GM19193 (cell line): ENCODE measurements at regions not wholly inside any gene's neighbourhood (a gene's known extent, or its start where the extent isn't known, plus 50 kb on each side); places are given as distances from the start of the nearest gene placed in this dataset.

Experiments
- POLR2A ChIP-seq: IDR thresholded peaks from 4 replicates; pipeline ENCODE4 v1.6.1; 2011; ENCODE audit not compliant: insufficient read depth, insufficient read length; ENCODE audit errors: extremely low read depth

DNA sequence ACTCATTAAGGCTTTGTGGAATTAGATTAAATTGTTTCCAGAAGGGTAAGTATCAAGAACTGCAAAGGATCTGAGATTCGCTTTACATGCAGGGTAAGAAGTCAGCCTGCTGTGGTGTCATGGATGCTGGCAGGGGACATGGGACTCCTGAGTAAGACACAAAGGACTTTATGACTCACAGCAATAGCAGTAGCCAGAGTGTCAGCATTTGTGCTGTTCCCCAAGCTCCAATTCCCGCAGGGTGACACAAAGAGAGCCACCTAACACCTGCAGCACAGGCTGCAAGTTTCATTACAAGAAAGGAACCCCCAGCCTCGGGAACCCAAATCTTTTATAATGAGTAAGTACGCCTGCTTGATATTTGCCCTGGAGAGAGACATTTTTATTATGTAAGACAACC is 298.1 kb upstream of the POU3F1 start:
- TF ChIP-seq POLR2A = no peak

DNA sequence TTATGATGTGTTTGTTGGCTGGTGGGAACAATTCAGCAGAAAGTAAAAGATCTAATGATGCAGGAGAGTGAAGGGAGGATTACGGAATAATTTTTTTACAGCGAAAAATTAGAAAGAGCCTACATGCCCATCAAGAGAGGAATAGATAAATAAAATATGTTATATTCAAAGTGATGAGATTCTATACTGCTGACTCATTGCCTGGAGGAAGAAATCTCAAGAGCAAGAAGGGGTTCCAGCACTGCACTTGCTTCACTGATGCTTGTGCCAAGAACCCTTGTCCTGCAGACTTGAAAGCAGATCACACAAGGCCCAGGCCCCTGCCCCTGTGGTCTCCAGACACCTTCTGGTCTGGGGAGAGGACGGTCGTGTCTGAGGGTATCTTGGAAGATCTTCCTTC is 295.1 kb upstream of the POU3F1 start:
- TF ChIP-seq POLR2A = no peak

DNA sequence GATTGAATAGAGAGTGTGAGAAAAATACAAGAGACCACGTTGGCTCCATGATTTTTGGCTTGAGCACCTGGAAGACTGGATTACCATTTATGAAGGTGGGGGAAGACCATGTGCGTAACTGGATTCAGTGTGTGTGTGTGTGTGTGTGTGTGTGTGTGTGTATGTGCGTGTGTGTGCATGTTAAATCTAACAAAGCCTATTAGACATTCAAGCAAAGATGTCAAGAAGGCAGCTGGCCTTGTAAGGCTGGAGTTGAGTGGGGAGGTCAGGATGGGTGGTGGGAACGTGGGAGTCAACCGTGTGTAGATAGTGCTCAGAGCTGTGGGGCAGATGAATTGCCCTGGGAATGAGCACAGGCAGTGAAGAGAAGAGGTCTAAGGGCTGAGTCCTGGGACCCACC is 293.8 kb upstream of the POU3F1 start:
- TF ChIP-seq POLR2A = no peak

DNA sequence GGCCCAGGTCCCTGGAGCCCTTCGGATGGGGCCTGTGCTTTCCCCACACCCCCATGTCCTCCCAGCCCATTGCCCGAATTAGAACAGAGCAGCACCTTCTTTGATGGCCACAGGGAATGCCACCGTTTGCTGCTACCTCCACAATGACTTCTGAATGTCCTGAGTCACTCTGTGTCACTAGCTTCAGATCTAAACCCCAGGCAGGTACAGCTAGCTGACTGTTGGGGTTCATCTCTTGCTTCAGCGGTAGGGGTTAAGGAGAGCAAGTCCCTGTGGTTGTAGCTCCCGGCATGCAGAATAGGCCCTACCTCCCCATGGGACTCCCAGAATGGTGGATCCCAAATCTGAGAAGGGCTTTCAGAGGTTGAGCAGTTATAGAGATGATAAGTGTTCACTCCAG is 291.1 kb upstream of the POU3F1 start:
- no peak for TF ChIP-seq POLR2A

DNA sequence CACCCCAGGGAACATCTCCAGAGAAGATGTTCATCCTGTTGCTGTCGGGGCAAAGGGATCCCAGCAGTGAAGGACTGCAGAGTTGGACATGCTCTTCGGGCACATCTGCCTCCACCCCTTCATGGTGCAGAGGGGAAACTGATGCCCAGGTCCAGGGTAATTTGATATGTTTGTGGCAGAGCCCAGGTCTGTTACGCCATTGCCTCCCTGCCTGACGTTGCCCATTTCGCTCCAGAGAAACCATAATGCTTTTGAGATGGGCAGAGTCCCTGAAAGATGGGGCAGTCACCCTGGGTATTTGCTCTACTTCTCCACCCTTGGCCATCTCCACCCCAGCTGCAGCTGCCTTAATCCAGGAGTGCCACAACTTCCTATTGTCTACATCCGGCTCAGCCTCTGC is 290.4 kb upstream of the POU3F1 start:
- no peak for TF ChIP-seq POLR2A

DNA sequence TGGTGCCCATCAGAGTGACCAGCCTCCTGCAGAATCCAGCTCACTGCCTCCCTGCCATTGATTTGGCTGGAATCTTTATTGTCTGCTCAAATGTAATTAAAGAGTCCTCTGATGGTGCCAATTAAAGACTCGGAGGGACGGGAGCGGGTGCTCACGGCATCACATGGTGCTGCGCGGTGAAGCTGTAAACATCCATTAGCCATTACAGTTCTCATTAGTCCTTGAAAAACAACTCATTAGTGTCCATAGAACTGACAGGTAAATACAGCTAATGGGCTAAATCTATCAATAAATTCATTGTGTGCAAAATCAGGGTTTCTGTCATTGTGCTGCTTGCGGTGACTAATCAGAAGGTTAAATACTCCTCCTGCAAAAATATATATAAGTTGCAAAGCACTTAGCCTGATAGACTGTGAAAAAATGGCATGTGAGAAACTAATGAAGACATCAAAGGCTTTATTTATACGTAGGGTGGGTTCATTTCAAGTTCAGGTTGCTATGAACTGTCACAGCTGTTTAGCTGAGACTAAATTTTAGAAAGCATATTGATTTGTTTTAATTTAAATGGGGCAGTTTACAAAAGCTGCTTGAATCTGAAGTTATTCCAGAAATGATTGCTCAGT is 289.8 kb upstream of the POU3F1 start:
- no peak for TF ChIP-seq POLR2A

DNA sequence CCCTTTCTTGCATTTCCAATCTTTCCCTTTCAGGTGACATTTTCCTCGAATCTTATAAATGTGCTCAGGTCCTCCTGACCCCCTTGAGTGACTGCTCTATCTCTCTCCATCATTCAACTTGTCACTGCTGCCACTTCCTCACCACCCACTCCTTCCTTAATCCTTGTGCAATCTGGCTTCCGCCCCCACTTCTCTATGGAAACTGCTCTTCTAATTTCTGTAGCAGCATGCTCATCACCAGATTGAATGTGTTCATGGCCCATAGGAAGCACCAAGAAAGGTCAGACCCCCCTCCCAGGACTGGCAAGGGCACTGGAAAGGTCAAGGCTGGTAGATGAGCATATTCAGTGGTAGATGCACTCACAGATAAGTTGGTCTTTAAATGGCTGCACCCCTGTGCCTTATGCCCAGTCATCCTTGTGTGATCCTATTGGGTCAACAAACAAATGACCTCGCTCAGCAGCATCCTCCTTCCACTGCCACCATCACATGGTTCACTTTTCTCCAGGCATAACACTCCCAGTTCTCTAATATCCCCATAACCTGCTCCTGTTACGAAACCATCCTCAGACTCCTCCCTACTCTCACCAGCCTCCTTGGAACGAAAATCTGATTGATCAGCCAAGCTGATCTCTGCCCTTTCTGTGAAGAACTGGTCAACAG is 288.5 kb upstream of the POU3F1 start:
- TF ChIP-seq POLR2A = no peak

DNA sequence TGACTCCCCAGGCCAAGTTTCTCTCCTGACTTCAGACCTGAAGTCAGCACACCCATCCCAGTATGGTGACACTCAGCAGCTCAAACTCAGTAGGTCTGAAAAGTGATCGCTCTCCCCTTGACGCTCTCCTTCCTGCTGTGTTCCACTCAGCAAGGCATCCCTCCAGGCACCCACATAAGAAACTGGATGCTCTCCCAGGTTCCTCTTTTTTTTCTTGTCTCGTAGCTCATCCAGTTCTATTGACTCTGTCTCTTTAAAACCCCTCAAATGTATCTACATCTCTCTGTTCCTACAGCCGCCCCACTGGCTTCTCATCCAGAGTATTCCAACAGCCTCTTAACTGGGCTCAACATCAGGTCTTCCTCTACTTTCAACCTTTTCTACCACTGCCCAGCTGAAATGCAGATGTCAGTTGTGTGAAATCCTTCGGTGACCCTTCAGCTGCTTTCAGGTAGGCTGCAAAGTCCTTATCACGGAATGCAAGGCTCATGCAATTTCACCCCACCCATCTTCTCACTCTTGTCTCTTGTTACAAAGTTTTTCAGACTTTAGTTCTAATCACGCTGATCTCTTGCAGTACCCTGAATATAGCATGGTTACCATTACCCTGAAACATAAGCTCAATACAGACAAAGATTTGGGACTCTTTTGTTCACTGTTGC is 286.2 kb upstream of the POU3F1 start:
- TF ChIP-seq POLR2A = no peak

DNA sequence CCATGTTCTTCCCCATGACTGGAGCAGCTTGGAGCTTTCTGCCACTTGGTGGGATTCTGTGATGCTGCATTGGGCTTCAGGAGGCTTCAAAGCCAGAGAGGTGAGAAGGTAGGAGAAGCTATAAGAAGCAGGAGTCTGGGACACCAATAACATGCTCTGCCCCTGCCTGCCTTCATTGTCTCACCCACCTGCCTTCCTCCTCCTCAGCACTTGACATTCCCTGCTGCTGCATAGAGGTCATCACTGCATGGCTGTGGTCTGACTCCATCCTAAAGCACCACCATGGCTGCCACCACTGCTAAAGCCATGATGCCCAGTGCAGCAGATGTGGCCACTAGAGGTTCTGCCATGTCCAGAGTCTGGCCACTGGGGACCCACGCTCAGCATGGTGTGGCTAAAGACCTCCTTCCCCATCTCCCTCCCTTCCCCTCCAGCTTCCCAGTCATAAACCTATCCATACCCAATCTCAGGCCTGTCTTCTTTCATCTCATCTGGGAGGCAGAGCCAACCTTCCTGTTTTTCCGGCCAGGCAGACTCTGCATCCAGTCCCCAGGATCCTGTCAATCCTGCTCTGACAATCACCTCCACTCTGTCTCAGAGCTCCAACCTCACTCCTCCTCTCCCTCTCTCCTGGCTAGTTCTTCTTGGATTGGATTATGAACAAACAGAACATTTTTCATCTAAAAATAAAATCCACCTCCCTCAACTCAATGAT is 285.1 kb upstream of the POU3F1 start:
- no peak for TF ChIP-seq POLR2A

DNA sequence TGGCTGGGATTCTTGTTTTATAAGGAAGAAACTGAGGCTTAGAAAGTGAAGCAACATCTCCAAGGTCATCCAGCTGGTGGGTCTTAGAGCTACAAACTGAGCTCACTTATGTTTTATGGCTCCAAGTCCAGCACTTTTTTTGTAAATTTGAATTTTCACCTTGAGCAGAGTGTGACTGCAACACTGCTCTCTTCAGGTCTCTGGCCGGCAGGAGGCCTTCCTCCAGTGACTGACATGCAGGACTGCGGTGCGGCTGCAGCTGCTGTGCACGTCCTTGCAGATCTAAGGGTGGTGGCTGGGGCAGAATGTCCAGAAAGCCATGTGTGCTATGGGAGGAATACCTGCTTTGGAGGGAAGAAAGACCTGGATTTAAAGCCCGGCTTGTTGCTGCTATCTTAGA is 284.2 kb upstream of the POU3F1 start:
- TF ChIP-seq POLR2A = no peak

DNA sequence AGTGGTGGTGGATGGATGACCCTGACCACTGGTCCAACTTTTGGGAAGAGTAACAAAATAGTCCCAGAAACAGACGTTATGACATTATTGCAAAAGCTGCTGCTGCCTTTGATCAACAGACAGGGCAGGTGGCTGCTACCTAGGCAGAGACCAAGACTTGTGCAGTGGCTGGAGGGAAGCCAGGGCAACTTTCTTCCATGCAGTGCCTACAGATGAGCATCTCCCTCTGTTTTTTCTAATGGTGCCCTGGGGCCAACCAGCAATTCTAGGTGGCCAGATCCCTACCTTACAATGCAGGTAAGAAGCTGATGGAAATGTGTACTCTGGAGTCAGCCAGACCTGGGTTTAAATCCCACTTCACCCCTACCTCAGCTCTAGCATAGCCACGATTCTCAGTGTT is 283.1 kb upstream of the POU3F1 start:
- TF ChIP-seq POLR2A = no peak

DNA sequence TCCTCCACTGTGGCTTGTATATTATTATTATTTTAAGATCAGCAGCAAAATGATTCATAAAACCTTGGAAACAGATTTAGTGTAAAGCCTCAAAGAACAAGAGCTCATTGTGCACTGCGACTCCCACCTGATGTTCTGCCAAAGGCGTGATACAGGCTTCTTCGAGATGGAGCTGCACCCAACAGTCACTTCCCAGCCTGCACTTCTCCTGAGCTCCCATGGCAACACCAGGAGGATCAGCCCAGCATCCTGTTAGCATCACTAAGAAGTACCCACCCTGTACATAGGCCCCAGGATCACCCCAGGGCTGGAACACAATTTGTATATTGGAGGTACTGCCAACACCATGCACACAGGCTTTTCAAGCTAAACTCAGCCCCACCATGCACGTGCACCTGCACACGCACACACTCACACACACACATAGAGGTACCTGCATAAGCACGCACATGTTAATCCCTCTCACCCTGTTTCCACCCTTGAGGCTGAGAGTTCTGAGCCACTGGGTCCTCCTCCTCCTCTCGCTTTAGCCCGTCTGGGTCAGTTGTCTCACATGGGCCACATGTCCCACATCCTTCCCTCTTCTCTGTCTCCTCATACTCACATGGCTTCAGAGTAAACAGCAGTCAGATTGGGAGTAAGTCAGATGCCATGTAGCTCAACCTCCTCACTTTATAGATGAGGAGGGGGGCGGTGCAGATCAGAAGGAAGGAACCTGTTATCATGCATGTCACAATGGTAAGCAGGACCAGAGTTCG is 281.9 kb upstream of the POU3F1 start:
- TF ChIP-seq POLR2A = no peak

DNA sequence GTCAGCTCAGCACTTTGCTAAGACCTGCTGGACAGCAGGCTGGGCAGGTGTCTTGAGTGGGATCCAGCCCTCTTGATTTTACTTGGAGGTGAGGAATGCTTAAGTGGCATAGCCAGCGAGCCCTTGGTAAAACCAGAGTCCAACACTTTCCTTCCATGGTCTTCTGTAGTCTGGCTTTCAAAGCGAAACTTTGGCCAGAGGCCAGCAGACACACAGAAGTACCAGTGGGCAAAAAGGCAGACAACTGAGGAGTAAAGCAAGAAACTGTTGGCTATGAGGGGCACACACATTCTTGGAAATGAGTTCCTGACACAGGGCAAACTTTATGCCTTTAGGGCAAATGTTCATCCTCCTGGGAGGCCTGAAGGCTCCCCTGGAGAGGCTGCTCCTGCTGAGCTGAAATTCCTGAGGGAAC is 281.0 kb upstream of the POU3F1 start:
- TF ChIP-seq POLR2A = no peak

DNA sequence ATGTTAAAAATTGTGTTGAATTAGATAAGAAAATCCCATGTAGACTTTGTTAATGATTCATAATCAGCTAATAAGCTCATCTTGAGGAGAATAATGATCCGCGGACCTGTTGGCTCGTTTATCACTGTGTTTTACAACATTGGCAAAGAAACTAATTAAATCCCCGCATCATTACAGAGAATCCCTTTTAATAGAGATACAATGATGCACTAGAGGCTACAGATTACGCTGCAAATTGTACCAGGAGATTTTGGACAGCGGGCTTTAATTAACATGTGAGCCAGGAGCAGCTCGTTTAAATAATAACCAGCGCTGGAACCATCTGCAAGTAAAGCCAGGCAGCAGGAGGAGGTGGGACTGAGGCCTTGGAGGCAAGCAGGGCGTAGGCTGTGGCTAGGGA is 280.3 kb upstream of the POU3F1 start:
- no peak for TF ChIP-seq POLR2A

DNA sequence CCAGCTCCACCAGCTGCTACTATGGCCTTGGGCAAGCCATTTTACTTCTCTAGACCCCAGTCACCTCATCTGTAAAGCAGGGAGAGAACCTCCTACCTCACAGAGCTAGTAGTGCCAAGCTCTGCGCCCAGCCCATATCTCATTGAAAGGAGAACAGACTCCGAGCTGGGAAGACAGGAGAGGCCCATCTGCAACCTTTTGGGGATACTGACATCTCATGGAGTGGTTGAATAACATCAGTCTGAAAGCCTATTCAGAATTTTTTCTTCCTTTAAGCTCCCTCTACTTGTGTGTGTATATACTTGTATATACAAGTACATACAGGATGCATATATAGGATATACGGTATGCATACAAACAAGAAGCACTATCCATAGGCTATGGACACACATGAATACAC is 279.5 kb upstream of the POU3F1 start:
- no peak for TF ChIP-seq POLR2A
